HS-27A (cell line): ENCODE measurements at regions not wholly inside any gene's neighbourhood (a gene's known extent, or its start where the extent isn't known, plus 50 kb on each side); places are given as distances from the start of the nearest gene placed in this dataset.

Experiments used
- DNase-seq: peaks from one replicate; pipeline ENCODE4 v3.0.0-alpha.2; 2012; ENCODE audit warnings: low read depth, missing footprints

DNA sequence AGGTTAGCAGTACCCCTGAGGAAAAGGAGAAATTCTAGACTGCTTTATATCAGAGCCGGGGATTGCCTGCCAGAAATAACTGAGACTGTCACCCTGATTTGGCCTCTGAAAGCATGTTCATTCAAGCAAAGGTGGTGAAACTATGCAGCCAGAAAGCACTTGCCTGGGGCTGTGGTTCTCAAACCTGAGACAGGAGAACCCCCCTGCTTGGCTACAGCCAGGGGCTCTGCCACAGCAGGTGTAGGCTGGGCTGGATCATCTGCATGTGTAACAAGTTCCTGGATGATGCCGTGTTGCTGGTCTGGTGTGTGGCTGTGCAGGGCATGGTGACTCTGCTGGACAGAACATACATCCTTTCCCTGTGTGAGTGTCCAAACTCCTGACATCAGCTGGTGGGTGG, 157.8 kb downstream of the NXNL2 start:
- DNase-seq = no peak

GRCh38 chr9:88694625-88695024, 159.6 kb downstream of the NXNL2 start:
- DNase-seq = no peak

DNA sequence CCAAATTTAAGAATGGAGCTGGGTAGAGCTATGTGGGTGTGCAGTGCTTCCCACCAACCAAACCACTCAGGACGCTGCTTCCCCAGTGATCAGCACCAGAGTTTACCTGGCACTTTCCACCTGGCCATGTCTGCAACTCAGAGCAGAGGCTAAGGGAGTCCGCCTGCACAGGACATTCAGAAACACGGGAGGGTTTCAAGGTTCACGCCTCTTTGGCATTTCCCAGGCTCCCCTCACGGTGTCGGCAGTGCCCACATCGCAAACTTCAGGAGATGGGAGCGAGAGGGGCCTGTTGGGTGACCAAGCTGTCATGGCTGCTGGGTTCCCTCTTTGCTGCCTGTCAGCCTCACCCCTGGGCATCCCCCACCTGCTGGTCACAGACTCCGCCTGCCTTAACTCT, 161.5 kb downstream of the NXNL2 start:
- no peak for DNase-seq

DNA sequence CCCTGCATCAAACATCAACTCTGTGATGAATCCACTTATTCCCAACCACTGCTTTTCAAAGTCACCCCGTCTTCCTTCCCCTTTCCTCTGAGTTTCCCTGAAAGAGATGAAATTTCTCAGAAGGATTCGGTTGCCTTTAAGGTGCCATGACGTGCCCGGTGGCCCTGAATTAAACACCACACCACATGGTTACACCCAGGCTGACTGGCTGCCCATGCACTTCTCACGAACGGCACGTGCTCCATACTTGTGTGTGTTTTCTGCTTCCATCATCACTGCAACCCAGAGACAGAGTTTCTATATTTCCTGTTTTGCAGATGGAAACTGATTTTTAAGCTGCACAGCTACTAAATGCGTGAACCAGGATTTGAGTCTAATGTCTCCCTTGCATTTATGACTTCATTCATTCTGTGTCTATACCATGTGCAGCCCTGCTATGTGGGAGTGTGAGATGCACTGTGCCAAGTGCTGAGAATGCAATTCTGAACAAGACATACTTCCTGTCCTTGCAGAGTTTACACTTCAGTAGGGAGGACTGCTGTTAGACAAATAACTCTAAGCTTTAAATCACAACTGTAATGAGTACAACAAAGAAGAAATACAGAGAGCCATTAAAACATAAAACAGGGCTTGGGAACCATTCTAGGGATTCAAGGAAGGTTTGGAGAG, 162.9 kb downstream of the NXNL2 start:
- no peak for DNase-seq

DNA sequence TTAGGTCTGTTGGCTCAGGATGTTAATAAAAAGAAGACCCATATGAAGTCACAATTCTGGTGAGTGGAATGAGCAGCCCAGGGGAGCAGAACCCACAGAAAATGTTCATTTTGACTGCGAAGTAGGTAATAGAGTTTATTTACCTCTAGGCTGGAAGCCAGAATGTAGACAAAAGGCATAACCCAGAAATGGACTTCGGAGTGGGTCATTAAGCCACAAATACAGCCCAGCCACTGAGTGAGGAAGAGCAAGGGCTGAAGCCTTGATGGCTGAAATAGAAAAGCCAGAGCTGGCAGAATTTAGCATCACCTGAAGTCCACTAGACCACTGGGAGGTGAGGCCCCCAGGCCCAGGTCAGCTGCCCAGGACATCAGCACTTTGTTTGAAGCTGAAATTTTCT, 168.0 kb downstream of the NXNL2 start:
- no peak for DNase-seq

DNA sequence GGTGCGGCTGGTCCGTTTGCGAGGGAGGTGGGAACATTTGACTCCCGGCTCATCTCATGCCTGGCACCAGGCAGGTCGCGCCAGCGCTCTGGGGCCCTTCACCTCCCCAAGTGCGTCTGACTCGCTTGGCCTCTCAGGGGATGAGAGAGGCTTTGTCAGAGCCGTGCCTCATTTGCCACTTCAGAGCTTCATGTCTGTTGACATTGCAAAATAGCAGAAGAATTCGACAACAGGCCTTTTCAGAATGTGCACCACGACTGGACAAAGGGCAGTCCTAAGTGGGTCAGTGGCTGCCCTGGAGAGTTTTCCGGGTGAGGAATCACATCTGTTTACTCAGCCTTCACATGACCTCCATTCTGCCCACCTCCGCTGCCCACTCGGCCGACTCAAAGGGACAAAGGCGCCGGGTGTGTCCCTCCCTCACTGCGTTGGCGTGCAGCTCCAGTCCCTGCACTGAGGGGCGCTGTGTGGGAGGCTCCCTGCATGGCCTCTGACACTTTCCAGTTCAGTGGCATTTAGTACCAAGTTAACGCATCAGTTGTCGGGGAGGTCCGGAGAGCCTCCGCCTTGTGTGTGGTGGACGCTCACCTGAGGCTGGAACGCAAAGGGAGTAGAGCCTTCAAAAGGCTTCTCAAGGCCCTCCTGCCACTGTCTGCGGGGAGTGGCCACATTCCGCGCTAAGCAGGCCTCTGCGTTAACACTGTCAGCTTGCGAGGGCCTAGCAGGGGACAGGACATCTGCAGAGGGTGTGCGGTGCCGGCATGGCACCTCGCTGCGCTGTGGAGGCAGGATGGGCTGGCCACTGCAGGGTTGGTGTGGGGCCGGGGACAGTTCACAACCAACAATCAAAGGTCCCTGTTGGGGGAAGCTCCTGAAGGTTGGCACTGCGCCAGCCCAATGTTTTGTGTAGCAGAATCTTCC, 171.5 kb downstream of the NXNL2 start:
- DNase-seq = no peak

GRCh38 chr9:88710449-88710848, 175.5 kb downstream of the NXNL2 start:
- no peak for DNase-seq

GRCh38 chr9:88711719-88712118, 176.7 kb downstream of the NXNL2 start:
- DNase-seq = no peak

DNA sequence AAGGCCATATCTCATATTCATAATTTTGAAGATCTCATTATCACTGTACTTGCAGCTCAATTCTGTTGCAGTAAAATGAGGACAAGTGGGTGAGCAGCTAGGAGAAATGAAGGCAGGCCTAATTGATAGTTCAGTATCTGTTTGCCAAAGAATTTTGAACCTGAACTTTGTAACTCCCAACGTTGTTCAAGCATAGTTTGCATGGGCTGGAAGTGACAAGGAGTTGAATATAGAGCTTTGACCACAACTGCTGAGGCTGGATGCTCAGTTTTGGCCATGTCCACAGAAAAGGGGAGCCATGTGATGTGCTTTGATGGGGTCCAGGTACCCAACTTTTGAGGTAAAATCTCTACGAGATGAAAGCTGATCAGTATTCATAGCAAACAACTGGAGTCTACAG, 177.5 kb downstream of the NXNL2 start:
- no peak for DNase-seq

DNA sequence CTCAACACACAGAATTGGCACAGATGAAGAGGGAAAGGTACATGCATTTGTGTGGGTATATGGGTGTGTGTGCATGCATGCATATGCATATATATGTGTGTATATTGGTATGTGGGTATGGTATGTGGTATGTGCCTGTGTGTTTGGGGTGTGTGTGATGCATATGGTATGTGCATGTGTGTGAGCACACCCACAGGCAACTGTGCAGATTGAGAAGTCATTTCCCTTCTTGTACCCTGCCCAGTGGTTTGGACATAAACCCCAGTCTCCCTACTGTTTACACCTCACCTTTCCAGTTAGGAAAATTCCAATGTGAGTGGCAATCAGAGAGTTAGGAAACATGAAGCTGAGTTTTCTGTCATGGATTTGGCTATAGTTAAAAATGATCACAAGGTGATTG, 178.0 kb downstream of the NXNL2 start:
- no peak for DNase-seq

DNA sequence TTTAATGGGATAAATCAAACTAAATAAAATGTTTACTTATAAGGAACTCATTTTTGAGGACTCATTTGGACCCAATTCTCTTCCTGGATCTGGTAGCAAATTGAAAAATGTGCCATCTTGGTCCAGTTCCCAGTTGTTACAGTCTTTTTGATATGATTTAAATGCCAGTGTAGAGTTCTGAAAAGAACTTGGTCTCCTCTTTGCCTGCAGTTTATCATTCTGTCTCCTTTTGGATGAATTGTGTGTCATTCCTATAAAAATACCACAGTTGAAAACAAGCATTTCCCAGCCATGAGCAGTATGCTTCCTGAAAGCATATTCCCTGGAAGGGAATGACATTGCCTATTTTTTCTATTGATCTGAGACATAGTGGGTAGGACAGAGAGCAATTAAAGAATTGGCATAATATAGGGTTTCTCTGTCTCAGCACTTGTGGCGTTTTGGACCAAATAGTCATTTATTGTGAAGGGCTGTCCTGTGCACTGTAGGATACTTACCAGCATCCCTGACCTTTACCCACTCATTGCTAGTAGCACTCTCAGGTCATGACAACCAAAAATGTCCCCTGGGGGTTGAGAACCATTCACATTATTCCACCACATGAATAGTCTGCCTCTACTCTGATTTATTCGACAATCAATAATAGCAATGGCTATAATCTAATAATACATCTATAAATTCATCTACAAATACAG, 181.8 kb downstream of the NXNL2 start:
- DNase-seq = no peak

- DNase-seq = no peak
Observed at GRCh38 chr9:88721025-88721424, 186.0 kb downstream of the NXNL2 start.

DNA sequence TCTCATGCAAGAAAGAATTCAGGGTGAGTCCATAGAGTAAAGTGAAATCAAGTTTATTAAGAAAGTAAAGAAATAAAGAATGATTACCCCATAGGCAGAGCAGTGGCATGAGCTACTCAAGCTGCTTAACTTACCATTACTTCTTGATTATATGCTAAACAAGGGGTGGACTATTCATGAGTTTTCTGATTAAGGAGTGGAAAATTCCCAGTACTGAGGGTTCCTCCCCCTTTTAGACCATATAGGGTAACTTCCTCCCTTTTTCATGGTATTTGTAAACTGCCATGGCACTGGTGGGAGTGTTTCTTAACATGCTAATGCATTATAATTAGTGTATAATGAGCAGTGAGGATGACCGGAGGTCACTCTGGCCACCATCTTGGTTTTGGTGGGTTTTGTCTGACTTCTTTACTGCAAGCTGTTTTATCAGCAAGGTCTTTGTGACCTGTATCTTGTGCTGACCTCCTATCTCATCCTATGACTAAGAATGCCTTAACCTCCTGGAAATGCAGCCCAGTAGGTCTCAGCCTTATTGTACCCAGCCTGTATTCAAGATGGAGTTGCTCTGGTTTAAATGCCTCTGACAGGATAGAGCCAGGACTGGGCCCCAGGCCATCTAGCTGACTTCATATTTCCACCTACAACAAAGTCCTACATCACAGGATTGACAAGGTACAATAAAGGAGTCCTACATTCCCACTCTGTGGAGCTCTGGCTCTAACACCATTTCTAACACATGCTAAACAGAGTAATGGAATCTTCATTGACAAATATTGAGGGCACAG, 186.7 kb downstream of the NXNL2 start:
- DNase-seq = no peak

DNA sequence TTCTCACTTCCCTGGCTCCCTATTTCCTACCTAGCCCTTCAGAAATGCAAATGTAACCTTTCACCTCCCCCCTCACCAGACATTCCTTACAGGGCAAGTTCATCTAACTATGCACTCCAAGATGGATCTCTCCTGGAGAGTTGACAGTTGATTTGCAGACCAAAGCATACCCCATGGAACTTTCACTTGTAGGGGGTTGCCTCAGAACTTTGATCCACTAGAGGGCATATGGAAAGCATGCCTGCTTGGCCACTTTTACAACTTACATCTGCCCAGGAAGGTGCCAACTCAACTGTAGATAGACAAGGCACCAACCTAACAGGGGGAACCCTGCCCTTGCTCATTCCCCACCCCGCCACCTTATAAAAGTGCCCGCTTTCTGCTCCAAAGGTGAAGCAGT, 187.8 kb downstream of the NXNL2 start:
- no peak for DNase-seq

DNA sequence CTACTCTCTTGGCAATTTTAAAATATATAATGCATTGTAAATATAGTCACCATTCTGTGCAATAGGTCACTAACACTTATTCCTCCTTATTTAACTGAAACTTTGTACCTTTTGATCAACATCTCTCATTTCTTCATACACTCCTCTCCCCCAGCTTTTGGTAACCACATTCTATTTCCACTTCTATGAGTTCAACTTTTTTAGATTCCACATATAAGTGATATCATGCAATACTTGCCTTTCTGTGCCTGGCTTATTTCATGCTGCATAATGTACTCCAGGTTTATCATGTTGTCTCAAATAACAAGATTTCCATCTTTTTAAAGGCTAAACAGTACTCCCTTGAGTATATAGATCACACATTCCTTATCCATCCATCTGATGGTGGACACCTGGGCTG, 188.8 kb downstream of the NXNL2 start:
- DNase-seq = no peak

DNA sequence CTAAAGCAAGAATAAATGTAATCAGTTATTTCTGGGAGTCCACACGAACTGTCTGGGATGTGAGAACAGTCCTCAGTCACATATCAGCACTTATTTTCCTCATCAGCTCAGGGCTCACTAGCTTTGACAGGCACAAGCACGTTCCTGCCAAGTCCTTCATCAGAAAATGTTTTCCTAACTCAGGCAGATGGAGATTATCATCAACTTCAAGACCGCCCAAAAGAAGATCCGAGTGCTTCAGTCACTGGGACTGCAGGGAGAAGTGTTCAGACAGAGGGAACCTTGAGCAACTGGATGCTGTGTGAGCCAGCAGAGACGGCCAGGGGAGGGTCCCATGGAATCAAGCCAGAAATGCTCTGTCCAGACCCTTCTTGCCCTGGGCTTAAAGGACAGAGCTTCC, 189.4 kb downstream of the NXNL2 start:
- DNase-seq = no peak

GRCh38 chr9:88725300-88726019, 190.5 kb downstream of the NXNL2 start:
- DNase-seq = no peak

DNA sequence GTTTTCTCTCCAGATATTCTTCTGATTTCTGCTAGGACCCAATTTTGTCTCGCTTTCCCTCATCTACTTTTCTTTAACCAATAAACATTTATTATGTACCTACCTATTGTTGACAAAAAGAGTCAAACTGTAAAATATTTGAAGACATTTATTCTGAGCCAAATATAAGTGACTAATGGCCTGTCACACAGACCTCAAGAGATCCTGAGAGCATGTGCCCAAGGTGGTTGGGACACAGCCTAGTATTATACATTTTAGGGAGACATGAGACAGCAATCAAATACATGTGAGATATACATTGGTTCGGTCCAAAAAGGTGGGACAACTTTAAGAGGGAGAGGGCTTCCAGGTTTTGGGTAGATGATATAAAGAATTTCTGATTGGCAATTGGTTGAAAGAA, 191.8 kb downstream of the NXNL2 start:
- DNase-seq = no peak

DNA sequence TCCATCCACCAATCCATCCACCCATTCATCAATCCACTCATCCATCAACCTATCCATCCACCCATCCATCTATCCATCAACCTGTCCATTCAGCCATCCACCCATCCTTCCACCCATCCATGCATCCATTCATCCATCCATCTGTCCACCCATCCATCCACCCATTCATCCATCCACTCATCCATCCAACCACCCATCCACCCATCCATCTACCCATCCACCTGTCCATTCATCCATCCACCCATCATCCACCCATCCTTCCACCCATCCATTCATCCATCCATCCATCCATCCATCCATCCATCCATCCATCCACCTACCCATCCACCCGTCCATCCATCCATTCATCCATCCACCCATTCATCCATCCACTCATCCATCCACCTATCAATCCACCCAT, 195.8 kb downstream of the NXNL2 start:
- DNase-seq = no peak

DNA sequence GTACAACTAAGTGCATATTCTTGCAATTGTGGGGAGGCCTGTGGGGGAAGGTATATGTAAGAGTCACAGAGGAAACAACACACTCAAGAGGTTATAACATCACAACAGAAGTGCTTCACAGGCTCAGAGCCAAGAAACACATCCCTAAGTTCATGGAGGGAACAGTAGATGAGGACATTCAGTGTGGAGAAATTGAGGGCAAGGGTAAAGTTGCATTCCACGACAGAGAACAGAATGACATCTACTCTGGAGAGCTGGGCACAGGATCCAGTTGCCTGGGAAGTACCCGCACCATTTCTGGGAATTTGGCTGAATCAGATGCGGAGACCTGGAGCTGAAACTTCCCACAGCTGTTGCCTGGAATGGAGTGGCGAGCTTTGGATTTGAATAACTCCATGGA, 197.2 kb downstream of the NXNL2 start:
- DNase-seq = no peak

- DNase-seq = no peak
Observed at GRCh38 chr9:88733651-88734421, 198.9 kb downstream of the NXNL2 start.
